ENCODE measurements at regions not wholly inside any gene's neighbourhood (a gene's known extent, or its start where the extent isn't known, plus 50 kb on each side); places are given as distances from the start of the nearest gene placed in this dataset.
"Not testable (repeated sequence)": the region's sequence is repeated elsewhere in the genome, so short reads cannot be mapped to it uniquely, and the experiment has no call there.

GRCh38 chr1:114262337-114262736 is 108.7 kb upstream of the SYT6 start:
- DNase-seq: no peak

GRCh38 chr1:114260805-114261484 is 107.3 kb upstream of the SYT6 start:
- DNase-seq: no peak

GRCh38 chr1:114259511-114260160 is 106.0 kb upstream of the SYT6 start:
- DNase-seq: no peak

GRCh38 chr1:114258633-114259032 is 105.0 kb upstream of the SYT6 start:
- DNase-seq: no peak

GRCh38 chr1:114258074-114258473 is 104.4 kb upstream of the SYT6 start:
- no peak for DNase-seq

- DNase-seq: no peak
Measured at GRCh38 chr1:114257554-114257953, 103.9 kb upstream of the SYT6 start.

- no peak for DNase-seq
Measured at GRCh38 chr1:114253900-114254299, 100.2 kb upstream of the SYT6 start.

GRCh38 chr1:114251573-114251939 is 97.9 kb upstream of the SYT6 start:
- no peak for DNase-seq

- DNase-seq: no peak
Measured at GRCh38 chr1:114250683-114251572, 97.3 kb upstream of the SYT6 start.

- DNase-seq: no peak
Measured at GRCh38 chr1:114249691-114250090, 96.0 kb upstream of the SYT6 start.

- DNase-seq: no peak
Measured at GRCh38 chr1:114248162-114248561, 94.5 kb upstream of the SYT6 start.

- DNase-seq: not testable (repeated sequence)
Measured at GRCh38 chr1:114242531-114243210, 89.0 kb upstream of the SYT6 start.

- no peak for DNase-seq
Measured at GRCh38 chr1:114238053-114238452, 84.4 kb upstream of the SYT6 start.

GRCh38 chr1:114236517-114236916 is 82.8 kb upstream of the SYT6 start:
- DNase-seq: no peak

GRCh38 chr1:114235960-114236359 is 82.3 kb upstream of the SYT6 start:
- no peak for DNase-seq

- DNase-seq: no peak
Measured at GRCh38 chr1:114235281-114235680, 81.6 kb upstream of the SYT6 start.

- no peak for DNase-seq
Measured at GRCh38 chr1:114234408-114235124, 80.9 kb upstream of the SYT6 start.

GRCh38 chr1:114232691-114233090 is 79.0 kb upstream of the SYT6 start:
- DNase-seq: no peak

- DNase-seq: no peak
Measured at GRCh38 chr1:114231301-114231700, 77.6 kb upstream of the SYT6 start.

- DNase-seq: no peak
Measured at GRCh38 chr1:114229368-114229767, 75.7 kb upstream of the SYT6 start.

GRCh38 chr1:114227059-114227458 is 73.4 kb upstream of the SYT6 start:
- DNase-seq: no peak

GRCh38 chr1:114224196-114224907 is 70.7 kb upstream of the SYT6 start:
- DNase-seq: no peak
